ENCODE measurements at regions not wholly inside any gene's neighbourhood (a gene's known extent, or its start where the extent isn't known, plus 50 kb on each side); places are given as distances from the start of the nearest gene placed in this dataset.
"Not testable (repeated sequence)": the region's sequence is repeated elsewhere in the genome, so short reads cannot be mapped to it uniquely, and the experiment has no call there.

DNA sequence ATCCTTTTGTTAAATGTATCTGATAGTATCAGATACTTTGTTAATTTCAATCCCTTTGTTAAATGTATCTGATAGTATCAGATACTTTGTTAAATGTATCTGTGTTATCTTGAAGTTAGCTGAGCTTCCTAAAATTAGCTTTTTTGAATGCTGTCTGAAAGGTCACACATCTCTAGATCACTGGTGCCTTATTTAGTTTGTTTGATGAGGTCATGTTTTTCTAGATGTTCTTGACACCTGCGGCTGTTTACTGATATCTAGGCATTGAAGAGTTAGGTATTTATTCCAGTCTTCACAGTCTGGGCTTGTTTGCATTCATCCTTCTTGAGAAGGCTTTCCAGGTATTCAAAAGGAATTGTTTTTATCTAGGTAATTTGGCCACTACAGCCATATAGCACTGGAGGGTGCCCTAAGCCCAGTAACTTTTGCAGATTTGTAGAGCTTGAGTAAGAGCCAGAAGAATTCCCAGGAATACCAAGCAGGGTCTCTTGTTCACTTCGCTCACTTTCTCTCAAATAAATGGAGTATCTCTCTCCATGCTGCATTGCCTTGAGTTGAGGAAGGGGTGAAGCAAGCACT is 435.4 kb upstream of the GRAMD2B start:
- H3K4me1 Mint-ChIP-seq: no peaks in the 10 kb centered on the region
- H3K27ac Mint-ChIP-seq: no peak overlapping the region
- Histone ChIP-seq H3K4me1 (ENCODE audit: control insufficient read depth in 2 of 2, insufficient read depth in 2 of 2, low read length in 2 of 2) (no peaks in the 10 kb centered on the region), H3K9me3 (ENCODE audit: control insufficient read depth in 2 of 3, low read length in 3 of 3) (no peaks in the 10 kb centered on the region), H3K27me3 (ENCODE audit: control insufficient read depth in 2 of 2, insufficient read depth in 2 of 2, low read length in 2 of 2) (no peaks in the 10 kb centered on the region), H3K4me3 (ENCODE audit: low read length) (no peak overlapping the region), H3K27ac (ENCODE audit: low read depth, low read length) (no peak overlapping the region), H3K36me3 (ENCODE audit: control insufficient read depth in 2 of 3, insufficient read depth in 3 of 3, low read length in 3 of 3) (no peaks in the 10 kb centered on the region)
- no peaks in the 10 kb centered on the region for H3K36me3 Mint-ChIP-seq
- H3K27me3 Mint-ChIP-seq: no peaks in the 10 kb centered on the region
- intact Hi-C loops (cut with micrococcal nuclease): no loop called here
- H3K4me3 Mint-ChIP-seq: no peak overlapping the region
- ChIA-PET POLR2A (no interaction called here), CTCF (no interaction called here)
- H3K9me3 Mint-ChIP-seq: peaks cover 0 to 10% (median 2%) of the 10 kb centered on the region in 11 donors
- DNase-seq (no peak), ATAC-seq (no peak)

DNA sequence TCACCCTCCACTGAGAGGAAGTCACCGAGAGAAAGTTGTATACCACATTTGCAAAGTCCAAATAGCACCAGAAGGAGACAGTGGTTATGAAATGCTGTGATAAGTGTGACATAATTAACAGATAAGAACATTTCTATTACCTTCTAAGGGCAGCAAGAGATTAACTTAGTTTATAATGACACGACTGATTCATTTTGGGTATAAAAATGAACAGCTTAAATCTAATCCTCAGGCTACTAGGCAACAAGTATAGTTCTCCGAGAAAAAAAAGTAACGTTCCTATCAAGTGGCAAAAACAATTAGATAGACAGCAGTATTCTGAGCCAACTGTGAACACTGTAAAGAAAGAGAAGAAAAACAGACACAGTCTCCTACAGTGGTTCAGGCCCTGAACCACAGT is 431.2 kb upstream of the GRAMD2B start:
- CTCF ChIA-PET: no interaction called here
- H3K4me3 ChIP-seq (ENCODE audit: low read length): no peak overlapping the region
- H3K27me3 ChIP-seq (ENCODE audit: control insufficient read depth in 2 of 2, insufficient read depth in 2 of 2, low read length in 2 of 2): no peaks in the 10 kb centered on the region
- no peaks in the 10 kb centered on the region for H3K36me3 ChIP-seq (ENCODE audit: control insufficient read depth in 2 of 3, insufficient read depth in 3 of 3, low read length in 3 of 3)
- ATAC-seq (no peak), DNase-seq (no peak)
- H3K9me3 Mint-ChIP-seq: peaks cover 0 to 10% (median 4%) of the 10 kb centered on the region in 11 donors
- no peaks in the 10 kb centered on the region for H3K4me1 ChIP-seq (ENCODE audit: control insufficient read depth in 2 of 2, insufficient read depth in 2 of 2, low read length in 2 of 2)
- H3K9me3 ChIP-seq (ENCODE audit: control insufficient read depth in 2 of 3, low read length in 3 of 3): no peaks in the 10 kb centered on the region
- H3K4me1 Mint-ChIP-seq: no peaks in the 10 kb centered on the region
- H3K4me3 Mint-ChIP-seq: no peak overlapping the region
- no peaks in the 10 kb centered on the region for H3K36me3 Mint-ChIP-seq
- H3K27ac Mint-ChIP-seq: no peak overlapping the region
- intact Hi-C loops (cut with micrococcal nuclease): no loop called here
- H3K27me3 Mint-ChIP-seq: no peaks in the 10 kb centered on the region
- H3K27ac ChIP-seq (ENCODE audit: low read depth, low read length): no peak overlapping the region
- POLR2A ChIA-PET: no interaction called here

- CTCF ChIA-PET; H3K36me3 ChIP-seq (ENCODE audit: control insufficient read depth in 2 of 3, insufficient read depth in 3 of 3, low read length in 3 of 3); H3K4me1 ChIP-seq (ENCODE audit: control insufficient read depth in 2 of 2, insufficient read depth in 2 of 2, low read length in 2 of 2); H3K27me3 Mint-ChIP-seq; POLR2A ChIA-PET; H3K4me3 ChIP-seq (ENCODE audit: low read length); H3K27ac Mint-ChIP-seq; H3K36me3 Mint-ChIP-seq; H3K9me3 Mint-ChIP-seq; H3K4me1 Mint-ChIP-seq; intact Hi-C loops (cut with micrococcal nuclease); H3K27ac ChIP-seq (ENCODE audit: low read depth, low read length); H3K9me3 ChIP-seq (ENCODE audit: control insufficient read depth in 2 of 3, low read length in 3 of 3); DNase-seq; H3K4me3 Mint-ChIP-seq; H3K27me3 ChIP-seq (ENCODE audit: control insufficient read depth in 2 of 2, insufficient read depth in 2 of 2, low read length in 2 of 2); ATAC-seq: not testable (repeated sequence)
These were observed 423.8 kb upstream of the GRAMD2B start for GRCh38 chr5:125999271-126000030.

DNA sequence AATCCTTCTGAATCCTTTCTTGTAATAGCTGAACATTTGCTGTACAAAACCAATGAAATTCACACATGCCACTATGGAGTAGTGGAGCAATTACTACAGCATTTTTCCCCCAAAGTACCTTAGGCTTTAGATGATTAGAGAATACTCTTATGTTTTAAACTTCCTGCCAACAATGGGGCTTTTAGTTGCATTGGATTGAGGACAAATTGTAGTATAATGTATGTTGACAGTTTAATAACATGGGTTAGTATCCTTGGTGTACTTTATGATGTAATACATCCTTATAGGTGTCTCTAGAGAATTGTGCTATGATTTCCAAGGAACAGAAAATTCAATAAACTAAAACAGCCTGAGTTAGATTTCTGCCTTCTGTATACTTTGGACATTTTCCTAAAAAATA is 422.7 kb upstream of the GRAMD2B start:
- H3K9me3 Mint-ChIP-seq: peaks cover 0 to 6% (median 1%) of the 10 kb centered on the region in 11 donors
- H3K4me1 Mint-ChIP-seq: no peaks in the 10 kb centered on the region
- Histone ChIP-seq H3K27ac (ENCODE audit: low read depth, low read length) (no peak overlapping the region), H3K9me3 (ENCODE audit: control insufficient read depth in 2 of 3, low read length in 3 of 3) (no peaks in the 10 kb centered on the region), H3K36me3 (ENCODE audit: control insufficient read depth in 2 of 3, insufficient read depth in 3 of 3, low read length in 3 of 3) (no peaks in the 10 kb centered on the region), H3K27me3 (ENCODE audit: control insufficient read depth in 2 of 2, insufficient read depth in 2 of 2, low read length in 2 of 2) (no peaks in the 10 kb centered on the region), H3K4me1 (ENCODE audit: control insufficient read depth in 2 of 2, insufficient read depth in 2 of 2, low read length in 2 of 2) (no peaks in the 10 kb centered on the region), H3K4me3 (ENCODE audit: low read length) (no peak overlapping the region)
- H3K27me3 Mint-ChIP-seq: no peaks in the 10 kb centered on the region
- H3K36me3 Mint-ChIP-seq: no peaks in the 10 kb centered on the region
- POLR2A ChIA-PET: no interaction called here
- no peak overlapping the region for H3K27ac Mint-ChIP-seq
- intact Hi-C loops (cut with micrococcal nuclease): no loop called here
- ATAC-seq (no peak), DNase-seq (no peak)
- CTCF ChIA-PET: no interaction called here
- no peak overlapping the region for H3K4me3 Mint-ChIP-seq

DNA sequence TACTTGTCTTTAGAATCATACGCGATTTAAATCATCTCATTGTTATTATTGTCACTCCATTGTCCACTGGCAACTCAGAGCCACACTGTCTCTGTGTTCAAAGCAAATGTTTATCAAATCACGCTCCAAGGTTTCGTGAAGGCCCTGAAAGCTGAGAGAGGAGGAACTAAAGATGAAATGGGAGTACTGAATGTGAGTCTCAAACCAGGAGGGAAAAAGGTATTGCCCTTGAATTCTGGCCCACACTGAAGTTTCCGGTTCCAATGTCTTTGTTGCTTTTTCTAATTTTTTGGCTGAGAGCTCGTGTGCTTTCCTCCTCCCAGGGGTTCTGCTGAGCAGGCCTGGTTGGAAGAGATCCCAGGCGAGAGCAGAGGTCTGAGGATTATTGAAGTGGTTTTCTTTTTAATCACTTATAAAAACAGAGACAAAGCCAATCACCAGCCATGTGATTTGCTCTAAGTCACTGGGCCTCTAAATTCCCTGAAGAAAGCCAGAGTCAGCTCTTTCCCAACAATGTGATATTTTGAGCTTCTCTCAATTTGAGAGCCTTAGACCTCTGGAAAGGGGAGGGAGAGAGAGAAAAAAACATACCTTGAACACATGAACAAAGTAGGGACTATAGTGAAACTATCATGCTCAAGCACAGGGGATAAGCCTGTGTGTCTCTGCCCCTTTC is 420.8 kb upstream of the GRAMD2B start:
- no peak overlapping the region for H3K4me3 ChIP-seq (ENCODE audit: low read length)
- ATAC-seq: no peak

DNA sequence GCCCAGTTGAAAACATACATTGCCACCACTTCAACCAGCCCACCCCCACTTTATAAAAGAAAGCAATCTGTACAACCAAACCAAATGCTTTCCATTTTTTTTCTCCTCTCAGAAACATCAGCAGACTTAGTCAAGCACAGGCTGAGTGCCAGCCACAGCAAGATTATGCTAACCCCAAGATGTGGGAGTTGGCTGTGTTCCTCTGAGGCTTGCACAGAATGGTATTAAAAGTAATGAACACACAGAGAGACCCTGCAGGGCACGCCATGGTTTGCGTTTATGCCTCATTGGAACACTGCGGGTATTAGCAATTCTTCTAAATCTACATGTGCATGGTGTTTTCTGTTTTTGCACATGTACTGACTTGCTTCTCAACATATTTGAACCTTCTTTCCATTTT is 419.9 kb upstream of the GRAMD2B start:
- Histone ChIP-seq H3K4me1 (ENCODE audit: control insufficient read depth in 2 of 2, insufficient read depth in 2 of 2, low read length in 2 of 2) (no peaks in the 10 kb centered on the region), H3K4me3 (ENCODE audit: low read length) (no peak overlapping the region), H3K27ac (ENCODE audit: low read depth, low read length) (no peak overlapping the region), H3K27me3 (ENCODE audit: control insufficient read depth in 2 of 2, insufficient read depth in 2 of 2, low read length in 2 of 2) (no peaks in the 10 kb centered on the region), H3K9me3 (ENCODE audit: control insufficient read depth in 2 of 3, low read length in 3 of 3) (no peaks in the 10 kb centered on the region), H3K36me3 (ENCODE audit: control insufficient read depth in 2 of 3, insufficient read depth in 3 of 3, low read length in 3 of 3) (no peaks in the 10 kb centered on the region)
- no peaks in the 10 kb centered on the region for H3K27me3 Mint-ChIP-seq
- no peaks in the 10 kb centered on the region for H3K4me1 Mint-ChIP-seq
- intact Hi-C loops (cut with micrococcal nuclease): no loop called here
- H3K27ac Mint-ChIP-seq: no peak overlapping the region
- H3K36me3 Mint-ChIP-seq: no peaks in the 10 kb centered on the region
- ATAC-seq: no peak
- no peak overlapping the region for H3K4me3 Mint-ChIP-seq
- POLR2A ChIA-PET: no interaction called here
- no peaks in the 10 kb centered on the region for H3K9me3 Mint-ChIP-seq
- DNase-seq: no peak
- CTCF ChIA-PET: no interaction called here

More for the DNA sequence above, 420.8 kb upstream of the GRAMD2B start:
- Mint-ChIP-seq H3K27me3 (no peaks in the 10 kb centered on the region), H3K9me3 (no peaks in the 10 kb centered on the region), H3K4me3 (no peak overlapping the region), H3K36me3 (no peaks in the 10 kb centered on the region), H3K4me1 (no peaks in the 10 kb centered on the region), H3K27ac (no peak overlapping the region)
- ChIA-PET POLR2A (no interaction called here), CTCF (no interaction called here)
- Histone ChIP-seq H3K27me3 (ENCODE audit: control insufficient read depth in 2 of 2, insufficient read depth in 2 of 2, low read length in 2 of 2) (no peaks in the 10 kb centered on the region), H3K27ac (ENCODE audit: low read depth, low read length) (no peak overlapping the region), H3K36me3 (ENCODE audit: control insufficient read depth in 2 of 3, insufficient read depth in 3 of 3, low read length in 3 of 3) (no peaks in the 10 kb centered on the region), H3K4me1 (ENCODE audit: control insufficient read depth in 2 of 2, insufficient read depth in 2 of 2, low read length in 2 of 2) (no peaks in the 10 kb centered on the region), H3K9me3 (ENCODE audit: control insufficient read depth in 2 of 3, low read length in 3 of 3) (no peaks in the 10 kb centered on the region)
- intact Hi-C loops (cut with micrococcal nuclease): no loop called here
- no peak for DNase-seq

DNA sequence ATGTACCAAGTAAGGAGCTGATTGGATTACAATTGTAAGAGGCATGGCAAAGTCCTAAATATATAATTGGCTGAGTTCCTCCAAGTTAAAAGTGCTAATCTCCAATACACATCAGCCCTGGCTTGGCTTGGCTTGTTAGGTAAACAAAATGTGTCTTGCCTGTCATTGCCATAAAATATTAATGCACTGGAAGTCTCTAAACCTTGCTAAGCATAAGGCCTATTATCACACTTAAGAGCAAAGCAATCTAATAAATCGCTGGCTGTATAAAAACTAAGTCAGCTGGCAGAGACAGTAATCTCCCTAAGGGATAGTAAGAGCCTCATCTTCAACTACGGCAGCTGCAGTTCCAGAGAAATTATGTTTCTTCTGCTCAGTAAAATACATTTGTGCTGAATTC is 418.6 kb upstream of the GRAMD2B start:
- ATAC-seq (no peak), DNase-seq (no peak)
- Histone ChIP-seq H3K4me3 (ENCODE audit: low read length) (no peak overlapping the region), H3K4me1 (ENCODE audit: control insufficient read depth in 2 of 2, insufficient read depth in 2 of 2, low read length in 2 of 2) (no peaks in the 10 kb centered on the region), H3K27me3 (ENCODE audit: control insufficient read depth in 2 of 2, insufficient read depth in 2 of 2, low read length in 2 of 2) (no peaks in the 10 kb centered on the region), H3K27ac (ENCODE audit: low read depth, low read length) (no peak overlapping the region), H3K9me3 (ENCODE audit: control insufficient read depth in 2 of 3, low read length in 3 of 3) (no peaks in the 10 kb centered on the region), H3K36me3 (ENCODE audit: control insufficient read depth in 2 of 3, insufficient read depth in 3 of 3, low read length in 3 of 3) (no peaks in the 10 kb centered on the region)
- intact Hi-C loops (cut with micrococcal nuclease): no loop called here
- Mint-ChIP-seq H3K4me1 (no peaks in the 10 kb centered on the region), H3K4me3 (no peak overlapping the region), H3K36me3 (no peaks in the 10 kb centered on the region), H3K27ac (no peak overlapping the region), H3K9me3 (peaks cover 0 to 2% (median 0%) of the 10 kb centered on the region in 11 donors), H3K27me3 (no peaks in the 10 kb centered on the region)
- ChIA-PET POLR2A (no interaction called here), CTCF (no interaction called here)

Measured in naive thymus-derived CD4-positive, alpha-beta T cell (primary cell).